GM15510 (cell line): ENCODE measurements at regions not wholly inside any gene's neighbourhood (a gene's known extent, or its start where the extent isn't known, plus 50 kb on each side); places are given as distances from the start of the nearest gene placed in this dataset.

Experiments used
- POLR2A ChIP-seq: IDR thresholded peaks from 3 replicates; pipeline ENCODE4 v1.6.1; 2011; ENCODE audit warnings: borderline replicate concordance; ENCODE audit not compliant: insufficient read length; ENCODE audit errors: extremely low read depth

DNA sequence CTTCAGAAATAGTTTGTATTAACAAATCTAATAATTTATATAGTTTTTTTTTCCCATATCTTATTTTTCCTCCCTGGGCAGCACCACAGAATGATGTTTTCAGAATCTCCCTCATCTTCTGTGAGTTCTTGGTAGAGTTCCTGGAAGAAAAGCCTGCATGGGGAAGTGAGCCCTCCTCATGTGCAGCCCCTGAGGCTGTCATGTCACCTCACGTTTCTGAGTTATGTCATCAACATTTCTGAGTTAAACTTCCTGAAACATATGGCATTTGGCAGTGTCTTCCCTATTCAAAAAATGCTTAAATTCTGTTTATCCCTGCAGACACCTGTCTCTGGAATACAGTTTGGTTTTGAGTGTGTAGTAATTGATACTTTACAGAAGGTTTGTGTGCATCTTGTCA lies 979.0 kb downstream of the TMEM121 start:
- TF ChIP-seq POLR2A, result no peak

DNA sequence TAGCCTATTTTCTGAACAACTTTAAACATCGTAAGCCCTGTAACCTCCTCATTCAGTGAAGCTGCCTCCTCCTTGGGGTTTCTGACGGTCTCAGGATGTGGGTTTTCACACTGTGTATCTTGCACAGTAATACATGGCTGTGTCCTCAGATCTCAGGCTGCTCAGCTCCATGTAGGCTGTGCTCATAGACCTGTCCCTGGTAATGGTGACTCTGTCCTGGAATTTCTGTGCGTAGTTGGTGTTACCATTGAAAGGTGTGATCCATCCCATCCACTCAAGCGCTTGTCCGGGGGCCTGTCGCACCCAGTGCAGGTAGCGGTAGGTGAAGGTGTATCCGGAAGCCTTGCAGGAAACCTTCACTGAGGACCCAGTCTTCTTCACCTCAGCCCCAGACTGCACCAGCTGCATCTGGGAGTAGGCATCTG lies 980.5 kb downstream of the TMEM121 start:
- no peak for TF ChIP-seq POLR2A

DNA sequence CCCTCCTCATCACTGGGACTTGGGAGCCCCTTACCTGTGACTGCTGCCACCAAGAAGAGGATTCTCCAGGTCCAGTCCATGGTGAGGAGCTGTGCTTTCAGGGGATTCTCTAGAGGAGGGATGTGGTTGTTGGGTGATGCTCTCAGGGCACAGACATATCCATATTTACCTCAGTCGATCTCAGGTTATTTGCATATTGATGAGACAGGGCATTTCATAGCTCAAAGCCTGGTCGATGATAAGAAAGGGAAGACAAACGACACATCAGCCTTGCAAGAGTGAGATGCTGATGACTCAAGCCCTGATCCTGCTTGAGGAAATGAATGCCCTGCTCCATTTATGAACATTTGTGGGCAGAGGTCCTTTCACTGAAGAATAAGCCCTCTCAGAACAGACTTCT lies 981.0 kb downstream of the TMEM121 start:
- TF ChIP-seq POLR2A, result no peak

DNA sequence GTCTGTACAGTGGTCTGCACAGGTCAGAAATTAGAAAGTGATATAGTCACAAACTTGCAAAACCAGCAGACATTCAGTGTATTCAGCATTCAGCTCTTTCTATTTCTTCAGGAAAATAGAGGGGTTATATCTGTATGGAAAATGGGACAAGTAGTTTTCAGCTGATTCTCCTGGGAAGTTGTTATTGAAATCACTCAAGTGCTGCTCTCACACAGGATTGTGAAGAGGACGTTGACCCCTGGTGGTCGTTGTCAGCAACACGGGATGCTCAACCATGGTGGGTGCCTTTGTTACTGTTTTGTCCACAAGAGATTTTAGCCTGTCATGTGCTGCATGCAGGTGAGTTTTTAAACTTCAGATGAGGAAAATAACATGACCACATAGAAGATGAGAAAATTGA lies 981.8 kb downstream of the TMEM121 start:
- TF ChIP-seq POLR2A, result no peak

DNA sequence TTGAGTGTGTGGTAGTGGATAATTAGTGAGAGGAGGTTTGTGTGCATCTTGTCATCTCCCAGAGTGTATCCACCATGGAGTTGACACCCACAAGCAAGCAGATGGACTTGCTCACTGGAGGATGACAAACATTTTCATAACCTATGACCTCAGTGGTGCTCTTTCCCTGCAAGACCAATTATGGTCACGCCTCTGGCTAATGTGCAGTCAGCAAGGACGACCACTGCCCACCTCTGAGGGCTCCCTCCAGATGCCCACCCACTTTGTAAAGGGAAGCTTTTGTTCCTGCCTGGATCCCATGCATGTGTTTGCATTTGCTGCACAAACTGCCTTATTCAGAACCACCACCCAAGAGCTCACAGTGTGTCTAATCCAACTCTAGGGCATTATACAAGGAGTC lies 982.8 kb downstream of the TMEM121 start:
- TF ChIP-seq POLR2A, result no peak

DNA sequence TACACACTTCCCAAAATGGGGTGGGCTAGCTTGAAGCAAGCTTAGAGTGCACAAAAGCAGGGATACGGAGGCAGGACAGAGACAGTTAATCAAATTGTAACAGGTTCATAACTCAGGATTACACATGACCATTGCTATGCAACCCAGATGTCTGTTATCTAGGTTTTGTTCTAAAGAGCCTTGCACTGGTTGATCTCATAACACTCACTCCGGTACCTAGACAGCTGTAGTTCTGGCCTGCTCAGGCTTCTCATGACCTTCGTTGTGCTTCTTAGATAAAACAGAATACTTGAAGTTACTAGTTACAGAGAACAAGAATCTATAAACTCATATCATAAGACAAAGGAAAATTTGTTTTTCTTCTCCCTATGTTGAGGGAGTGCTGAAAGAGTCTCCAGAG lies 983.4 kb downstream of the TMEM121 start:
- TF ChIP-seq POLR2A, result no peak

DNA sequence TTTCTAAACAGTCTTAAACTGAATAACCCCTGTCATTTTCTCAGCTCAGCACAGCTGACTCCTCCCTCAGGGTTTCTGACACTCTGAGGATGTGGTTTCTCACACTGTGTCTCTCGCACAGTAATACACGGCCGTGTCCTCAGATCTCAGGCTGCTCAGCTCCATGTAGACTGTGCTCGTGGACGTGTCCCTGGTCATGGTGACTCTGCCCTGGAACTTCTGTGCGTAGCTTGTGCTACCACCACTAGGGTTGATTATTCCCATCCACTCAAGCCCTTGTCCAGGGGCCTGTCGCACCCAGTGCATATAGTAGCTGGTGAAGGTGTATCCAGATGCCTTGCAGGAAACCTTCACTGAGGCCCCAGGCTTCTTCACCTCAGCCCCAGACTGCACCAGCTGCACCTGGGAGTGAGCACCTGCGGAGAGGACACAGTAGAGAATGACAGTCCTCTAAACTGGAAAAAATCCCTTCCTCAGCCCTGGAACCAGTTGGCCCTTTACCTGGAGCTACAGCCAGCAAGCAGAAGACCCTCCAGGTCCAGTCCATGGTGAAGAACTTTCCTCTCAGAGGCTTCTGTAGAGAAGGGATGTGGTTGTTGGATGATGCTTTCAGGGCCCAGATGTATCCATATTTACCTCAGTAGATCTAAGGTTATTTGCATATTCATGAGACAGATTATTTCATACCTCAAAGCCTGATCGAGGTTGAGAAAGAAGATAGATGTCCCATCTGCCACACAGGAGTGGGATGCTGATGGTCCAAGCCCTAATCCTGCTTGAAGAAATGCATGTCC lies 984.8 kb downstream of the TMEM121 start:
- TF ChIP-seq POLR2A, result peak; percentile 37

DNA sequence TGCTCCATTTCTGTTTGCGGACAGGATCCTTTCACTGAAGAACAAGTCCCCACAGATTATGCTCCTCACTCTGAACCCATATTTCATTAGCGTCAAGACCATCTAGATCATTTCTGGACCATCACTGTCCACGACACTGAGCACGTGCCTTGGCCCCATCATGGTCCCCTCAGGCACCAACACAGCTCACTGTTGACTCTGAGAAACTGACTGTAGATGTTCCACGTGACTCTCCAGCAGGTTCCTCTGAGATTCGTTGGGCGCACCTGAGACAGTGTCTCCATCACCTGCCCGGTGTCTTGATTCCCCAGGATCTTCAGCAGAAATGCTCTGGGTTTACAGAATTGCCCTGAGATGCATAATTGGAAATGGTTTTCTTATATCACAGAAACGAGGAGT lies 985.4 kb downstream of the TMEM121 start:
- peak; percentile 46 for TF ChIP-seq POLR2A

DNA sequence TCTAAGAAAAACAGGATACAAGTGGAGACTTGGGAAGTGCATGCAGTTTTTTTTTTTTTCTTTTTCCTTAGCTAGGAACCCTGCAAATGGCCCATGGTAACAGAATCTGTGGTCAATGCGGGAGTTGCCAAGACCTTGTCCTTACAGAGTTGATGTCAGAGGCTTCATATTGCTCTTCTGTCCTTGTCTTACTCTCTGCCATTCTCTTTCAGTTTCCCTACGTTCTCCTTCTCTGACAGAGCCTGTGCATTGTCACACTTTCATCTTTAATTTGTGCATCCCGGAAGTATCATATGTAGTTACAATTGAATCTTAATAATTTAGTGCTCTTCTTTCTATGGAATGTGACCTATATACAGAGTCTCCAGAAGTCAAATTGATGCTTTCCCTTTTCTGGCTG lies 986.9 kb downstream of the TMEM121 start:
- TF ChIP-seq POLR2A, result no peak

DNA sequence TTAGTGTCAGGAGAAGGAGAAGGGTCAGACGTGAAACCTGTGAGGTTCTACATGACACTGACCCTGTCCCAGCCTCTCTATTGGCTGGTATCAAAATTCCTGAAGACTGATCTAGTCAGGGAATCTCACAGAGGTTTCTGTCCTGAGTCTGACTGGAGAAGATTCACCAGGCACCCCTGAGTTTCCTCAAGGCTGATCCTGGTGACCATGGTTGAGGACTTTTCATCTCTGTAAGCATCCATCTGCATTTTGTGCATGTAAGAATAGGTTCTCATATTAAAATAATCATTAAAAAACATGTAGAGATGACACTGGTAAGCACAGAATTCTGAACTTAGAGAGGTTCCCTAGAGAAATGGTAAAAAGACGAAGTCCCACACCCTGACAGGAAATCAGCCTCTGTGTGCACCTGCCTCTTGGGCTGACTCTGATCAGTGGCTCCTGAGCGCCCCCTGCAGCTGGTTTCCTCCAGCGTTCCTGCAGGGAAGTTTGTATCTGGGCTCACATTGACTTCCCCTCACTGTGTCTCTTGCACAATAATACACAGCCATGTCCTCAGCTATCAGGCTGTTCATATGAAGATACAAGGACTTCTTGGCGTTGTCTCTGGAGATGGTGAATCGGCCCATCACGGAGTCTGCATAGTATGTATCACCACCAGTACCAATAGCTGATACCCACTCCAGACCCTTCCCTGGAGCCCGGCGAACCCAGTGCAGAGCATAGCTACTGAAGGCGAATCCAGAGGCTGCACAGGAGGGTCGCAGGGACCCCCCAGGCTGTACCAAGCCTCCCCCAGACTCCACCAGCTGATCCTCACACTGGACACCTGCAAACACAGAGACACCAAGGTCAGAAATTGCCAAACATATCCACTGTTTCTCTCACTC lies 991.9 kb downstream of the TMEM121 start:
- no peak for TF ChIP-seq POLR2A

DNA sequence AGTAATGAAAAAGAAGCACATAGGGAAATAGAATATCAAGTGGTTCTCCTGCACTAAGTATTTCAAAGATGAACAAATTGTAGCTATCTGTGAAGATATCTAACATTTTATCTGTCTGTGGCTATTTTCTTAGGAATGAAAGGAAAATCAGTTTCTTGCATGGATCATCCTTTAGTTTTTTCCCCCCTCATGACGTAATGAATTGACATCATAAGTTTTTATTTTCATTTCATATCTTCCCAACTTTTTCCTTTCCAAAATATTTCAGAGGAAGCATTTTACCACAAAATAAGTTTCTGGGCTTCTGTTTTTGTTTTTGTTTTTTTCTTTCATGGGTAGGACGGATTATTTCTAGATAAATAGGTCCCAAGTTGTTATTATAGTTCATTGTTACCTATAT lies 996.6 kb downstream of the TMEM121 start:
- no peak for TF ChIP-seq POLR2A

DNA sequence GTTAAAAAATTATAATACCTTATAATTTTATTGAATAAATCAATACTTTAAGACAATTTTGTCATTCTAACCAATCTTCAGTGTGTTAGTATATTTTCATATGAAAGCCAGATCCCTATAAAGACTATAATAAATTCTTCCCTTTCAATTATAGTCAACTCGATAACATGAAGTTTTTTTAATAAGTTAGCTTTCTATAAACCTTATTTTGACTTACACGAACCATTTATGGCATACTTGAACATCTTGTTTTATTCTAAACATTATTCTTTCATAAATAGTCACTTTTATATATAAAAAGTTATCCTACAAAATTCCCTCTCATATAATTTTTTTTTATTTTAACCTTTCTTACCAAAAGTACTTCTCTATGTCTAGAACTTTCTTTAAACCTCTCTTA lies 1002.3 kb downstream of the TMEM121 start:
- TF ChIP-seq POLR2A, result no peak

DNA sequence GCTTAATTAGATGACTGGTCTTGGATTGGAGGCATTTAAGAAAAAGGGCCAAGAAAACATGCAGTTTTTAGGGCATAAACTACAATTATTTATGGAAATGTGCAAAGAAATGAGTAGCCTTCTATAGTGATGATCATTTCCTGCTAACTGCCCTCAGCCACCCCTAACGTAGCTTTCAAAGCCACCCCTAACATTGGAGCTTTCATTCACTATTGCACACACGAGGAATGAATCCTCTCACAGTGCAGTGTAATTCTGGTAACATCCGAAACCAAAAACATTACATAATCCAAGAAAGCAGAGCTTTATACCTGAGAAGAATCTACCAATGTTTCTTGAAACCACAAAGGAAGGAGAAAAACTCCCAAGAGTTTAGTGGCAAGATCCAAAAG lies 1003.6 kb downstream of the TMEM121 start:
- TF ChIP-seq POLR2A, result no peak

DNA sequence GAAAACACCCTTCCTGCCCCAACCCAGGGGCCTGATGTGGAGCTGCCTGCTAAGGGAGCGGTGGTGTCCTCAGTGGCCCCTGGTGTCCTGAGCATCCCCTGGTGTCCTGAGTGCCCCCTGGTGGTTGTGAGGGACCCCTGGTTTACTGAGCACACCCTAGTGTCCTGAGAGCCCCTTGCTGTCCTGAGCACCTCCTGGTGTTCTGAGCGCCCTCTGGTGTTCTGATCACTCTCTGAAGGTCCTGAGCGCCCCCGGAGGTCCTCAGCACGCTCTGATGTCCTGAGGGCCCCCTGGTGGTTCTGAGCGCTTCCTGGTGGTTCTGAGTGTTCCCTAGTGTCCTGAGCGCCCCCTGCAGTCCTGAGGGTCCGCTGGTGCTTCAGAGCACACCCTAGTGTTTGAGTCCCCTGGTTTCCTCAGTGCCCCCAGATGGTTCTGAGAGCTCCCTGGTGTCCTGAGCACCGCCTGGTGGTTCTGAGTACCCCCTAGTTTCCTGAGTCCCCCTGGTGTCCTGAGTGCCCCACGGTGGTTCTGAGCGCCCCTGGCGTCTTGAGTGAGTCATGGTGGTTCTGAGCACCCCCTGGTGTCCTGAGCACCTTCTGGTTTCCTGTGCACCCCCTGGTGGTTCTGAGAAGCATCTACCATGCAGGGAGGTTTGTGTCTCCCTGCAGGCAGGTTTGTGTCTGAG lies 1004.2 kb downstream of the TMEM121 start:
- no peak for TF ChIP-seq POLR2A

DNA sequence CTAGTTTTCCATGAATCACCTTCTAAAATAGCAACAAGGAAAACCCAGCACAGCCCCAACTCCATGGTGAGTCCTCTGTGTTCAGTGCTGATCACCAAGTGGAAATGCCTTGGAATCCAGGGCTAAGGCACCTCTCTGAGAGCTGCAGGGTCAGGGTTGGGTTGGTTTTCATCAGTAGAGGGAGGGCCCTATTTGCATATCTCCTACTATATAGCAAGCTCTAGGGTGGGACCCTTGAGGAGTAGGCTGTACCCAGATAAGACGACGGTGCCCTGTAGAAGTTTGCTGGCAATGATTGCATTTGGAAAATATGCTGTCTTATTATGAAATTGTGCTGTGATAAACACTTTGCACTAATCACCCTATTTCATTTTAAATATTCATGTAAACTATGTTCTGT lies 1011.8 kb downstream of the TMEM121 start:
- no peak for TF ChIP-seq POLR2A

DNA sequence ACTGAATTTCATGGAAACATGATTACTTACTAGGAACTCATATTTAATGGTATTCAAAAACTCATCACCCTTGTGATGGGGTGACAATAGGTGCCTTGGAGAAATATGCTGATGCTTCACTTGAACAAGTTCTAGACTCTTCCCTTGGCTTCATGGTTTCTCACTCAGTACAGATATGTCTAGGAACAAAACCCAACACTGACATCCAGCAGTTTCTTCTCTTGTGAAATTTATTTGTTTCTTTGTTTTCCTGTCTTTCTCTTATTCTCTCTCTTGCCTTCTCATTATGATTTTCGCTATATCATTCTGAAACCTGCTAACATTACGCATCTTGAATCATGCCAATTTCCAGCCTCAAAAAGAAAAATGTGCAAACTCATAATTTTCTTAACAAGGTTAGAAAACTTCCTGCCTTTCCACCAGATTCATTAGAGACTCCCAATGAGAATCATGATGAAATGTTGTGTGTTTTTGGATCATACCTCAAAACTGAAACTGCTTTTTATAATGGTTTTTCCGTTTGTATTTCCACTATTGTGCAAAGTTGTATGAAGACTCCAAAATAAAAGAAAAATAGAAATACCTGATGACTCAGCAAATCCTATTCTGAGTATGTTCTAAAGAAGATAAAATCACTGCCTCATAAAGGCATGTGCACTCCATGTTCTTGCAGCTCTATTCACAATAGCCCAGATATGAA lies 1021.5 kb downstream of the TMEM121 start:
- no peak for TF ChIP-seq POLR2A

DNA sequence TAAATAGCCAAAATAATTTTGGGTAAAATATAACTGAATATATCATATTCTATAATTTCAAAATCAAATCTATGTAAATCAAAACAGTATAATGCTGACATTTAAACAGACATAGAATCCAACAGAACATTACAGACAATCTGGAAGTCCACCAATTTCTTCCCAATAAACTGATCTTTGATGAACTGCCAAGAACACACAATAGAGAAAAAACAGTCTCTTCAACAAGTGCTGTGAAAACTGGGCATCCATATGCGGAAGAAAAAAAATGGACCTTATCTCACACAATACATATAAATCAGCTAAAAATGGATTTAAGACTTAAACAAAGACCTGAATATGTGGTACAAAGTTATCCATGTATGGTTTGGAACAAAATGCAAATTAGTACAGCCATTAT lies 1022.7 kb downstream of the TMEM121 start:
- no peak for TF ChIP-seq POLR2A
